HFF-Myc (cell line): ENCODE measurements at regions not wholly inside any gene's neighbourhood (a gene's known extent, or its start where the extent isn't known, plus 50 kb on each side); places are given as distances from the start of the nearest gene placed in this dataset.

Experiments used
- DNase-seq: peaks from one replicate; pipeline ENCODE4 v3.0.0-alpha.2; 2011; ENCODE audit warnings: low read depth; ENCODE audit errors: extremely low read depth
- H3K4me3 ChIP-seq: replicated peaks from 2 replicates; pipeline ENCODE4 v1.5.1; 2011; ENCODE audit warnings: low read depth, mild to moderate bottlenecking, control low read depth, low read length
- TF ChIP-seq, protein P1 (sequence below): IDR thresholded peaks from 2 replicates; pipeline ENCODE4 v1.5.1; 2012; ENCODE audit warnings: mild to moderate bottlenecking, low read depth, low read length, control low read depth; ENCODE audit errors: missing control alignments

DNA sequence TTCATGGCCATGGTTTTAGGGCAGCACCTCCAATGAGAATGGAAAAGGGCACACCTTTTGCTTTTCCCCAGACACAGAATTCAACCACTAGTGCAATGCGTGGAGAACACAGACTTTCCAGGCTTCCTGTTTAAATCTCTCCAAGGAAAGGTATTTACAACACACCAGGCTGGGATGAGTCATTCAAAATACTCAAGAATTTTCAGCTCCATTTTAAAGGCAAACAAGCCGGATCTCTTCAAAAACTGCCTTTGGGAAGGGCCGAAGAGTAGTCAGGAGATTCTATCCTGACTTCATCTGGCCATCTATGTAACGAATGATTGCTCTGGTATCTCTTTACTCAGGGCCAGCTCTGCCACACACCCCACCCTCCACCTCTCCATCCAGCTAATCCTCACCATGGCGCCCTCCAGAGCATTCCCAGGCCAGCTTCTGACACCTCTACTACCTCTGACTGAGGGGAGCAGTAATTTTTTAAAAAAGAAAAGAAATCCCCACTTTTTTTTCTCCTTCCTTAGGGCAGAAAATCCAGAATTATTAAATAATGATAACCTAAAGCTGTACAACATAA lies 254.6 kb downstream of the LY86 start:
- H3K4me3 ChIP-seq = no peak overlapping the region
- DNase-seq = no peak
- TF ChIP-seq, protein P1, sequence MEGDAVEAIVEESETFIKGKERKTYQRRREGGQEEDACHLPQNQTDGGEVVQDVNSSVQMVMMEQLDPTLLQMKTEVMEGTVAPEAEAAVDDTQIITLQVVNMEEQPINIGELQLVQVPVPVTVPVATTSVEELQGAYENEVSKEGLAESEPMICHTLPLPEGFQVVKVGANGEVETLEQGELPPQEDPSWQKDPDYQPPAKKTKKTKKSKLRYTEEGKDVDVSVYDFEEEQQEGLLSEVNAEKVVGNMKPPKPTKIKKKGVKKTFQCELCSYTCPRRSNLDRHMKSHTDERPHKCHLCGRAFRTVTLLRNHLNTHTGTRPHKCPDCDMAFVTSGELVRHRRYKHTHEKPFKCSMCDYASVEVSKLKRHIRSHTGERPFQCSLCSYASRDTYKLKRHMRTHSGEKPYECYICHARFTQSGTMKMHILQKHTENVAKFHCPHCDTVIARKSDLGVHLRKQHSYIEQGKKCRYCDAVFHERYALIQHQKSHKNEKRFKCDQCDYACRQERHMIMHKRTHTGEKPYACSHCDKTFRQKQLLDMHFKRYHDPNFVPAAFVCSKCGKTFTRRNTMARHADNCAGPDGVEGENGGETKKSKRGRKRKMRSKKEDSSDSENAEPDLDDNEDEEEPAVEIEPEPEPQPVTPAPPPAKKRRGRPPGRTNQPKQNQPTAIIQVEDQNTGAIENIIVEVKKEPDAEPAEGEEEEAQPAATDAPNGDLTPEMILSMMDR = no peak

DNA sequence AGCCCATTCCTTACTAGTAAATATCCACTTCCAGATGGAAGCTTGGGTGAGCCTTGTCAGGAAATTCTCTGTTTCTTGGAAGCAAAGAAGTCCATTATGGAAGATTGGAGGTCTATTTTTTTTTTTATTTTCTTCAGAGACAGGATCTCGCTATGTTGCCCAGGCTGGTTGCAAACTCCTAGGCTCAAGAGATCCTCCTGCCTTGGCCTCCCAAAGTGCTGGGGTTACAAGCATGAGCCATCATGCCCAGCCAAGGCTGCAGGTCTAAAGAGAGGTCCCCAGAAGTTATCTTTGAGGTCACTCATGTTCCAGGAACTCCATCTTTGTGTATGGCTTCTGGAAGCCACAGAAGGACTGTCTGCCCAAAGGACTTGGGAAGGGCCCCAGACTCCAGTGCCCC lies 255.3 kb downstream of the LY86 start:
- no peak for DNase-seq
- TF ChIP-seq, protein P1 = no peak
- H3K4me3 ChIP-seq = no peak overlapping the region

DNA sequence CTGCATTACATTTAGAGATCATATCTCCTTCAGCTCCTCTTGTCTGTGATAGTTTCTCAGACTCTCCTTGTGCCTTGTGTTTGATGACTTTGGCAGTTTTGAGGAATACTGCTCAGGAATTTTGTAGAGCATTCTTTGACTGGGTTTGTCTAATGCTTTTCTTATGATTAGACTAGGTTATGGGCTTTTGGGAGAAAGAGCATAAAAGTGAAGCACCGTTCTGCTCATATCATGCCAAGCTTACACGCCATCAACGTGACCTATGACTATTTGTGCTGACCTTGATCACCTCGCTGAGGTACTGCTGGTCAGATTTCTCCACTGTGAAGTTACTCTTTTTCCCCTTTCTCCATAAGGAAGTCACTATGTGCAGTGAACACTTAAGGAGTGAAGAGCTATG lies 256.0 kb downstream of the LY86 start:
- H3K4me3 ChIP-seq = no peak overlapping the region
- TF ChIP-seq, protein P1 = no peak
- DNase-seq = no peak

DNA sequence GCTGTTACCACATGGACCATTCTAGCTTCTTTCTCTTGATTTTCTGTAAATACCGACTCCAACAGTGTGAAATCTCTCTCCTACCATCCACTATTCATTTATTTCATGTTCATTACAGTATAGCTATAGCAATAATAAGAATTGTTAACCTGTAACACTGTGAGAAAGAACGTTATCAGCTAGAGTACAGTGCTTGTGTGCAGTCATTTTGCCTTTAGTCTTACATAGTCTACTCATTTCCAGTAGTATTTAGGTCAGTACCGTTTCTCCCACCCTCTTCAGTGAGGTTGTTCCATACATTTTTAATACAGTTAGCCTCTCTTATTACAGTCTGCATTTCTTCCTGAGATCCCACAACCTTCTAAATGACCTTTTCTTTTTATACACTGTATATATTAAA lies 257.1 kb downstream of the LY86 start:
- no peak overlapping the region for H3K4me3 ChIP-seq
- DNase-seq = no peak

DNA sequence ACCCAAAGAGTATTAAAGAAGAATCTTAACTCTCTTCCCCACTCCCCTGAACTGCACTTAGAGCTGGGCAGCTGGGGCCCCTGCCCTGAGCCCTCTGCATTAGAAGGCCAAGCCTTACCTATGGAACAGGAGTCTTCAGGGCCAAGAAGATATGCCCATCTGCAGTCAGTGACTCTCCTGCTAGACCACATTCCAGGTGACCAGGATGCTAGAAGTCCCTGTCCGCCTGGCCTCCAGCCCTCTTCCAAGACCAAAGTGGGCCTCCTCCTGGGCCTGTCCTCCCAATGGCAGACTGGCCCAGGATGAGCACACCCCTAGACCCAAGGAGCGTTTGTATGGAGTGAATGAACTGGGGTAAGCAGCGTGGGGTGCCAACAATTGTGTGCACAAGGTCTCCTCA lies 259.1 kb downstream of the LY86 start:
- TF ChIP-seq, protein P1 = no peak
- no peak for DNase-seq
- no peak overlapping the region for H3K4me3 ChIP-seq

More for the DNA sequence above, 257.1 kb downstream of the LY86 start:
- TF ChIP-seq, protein P1 = no peak

DNA sequence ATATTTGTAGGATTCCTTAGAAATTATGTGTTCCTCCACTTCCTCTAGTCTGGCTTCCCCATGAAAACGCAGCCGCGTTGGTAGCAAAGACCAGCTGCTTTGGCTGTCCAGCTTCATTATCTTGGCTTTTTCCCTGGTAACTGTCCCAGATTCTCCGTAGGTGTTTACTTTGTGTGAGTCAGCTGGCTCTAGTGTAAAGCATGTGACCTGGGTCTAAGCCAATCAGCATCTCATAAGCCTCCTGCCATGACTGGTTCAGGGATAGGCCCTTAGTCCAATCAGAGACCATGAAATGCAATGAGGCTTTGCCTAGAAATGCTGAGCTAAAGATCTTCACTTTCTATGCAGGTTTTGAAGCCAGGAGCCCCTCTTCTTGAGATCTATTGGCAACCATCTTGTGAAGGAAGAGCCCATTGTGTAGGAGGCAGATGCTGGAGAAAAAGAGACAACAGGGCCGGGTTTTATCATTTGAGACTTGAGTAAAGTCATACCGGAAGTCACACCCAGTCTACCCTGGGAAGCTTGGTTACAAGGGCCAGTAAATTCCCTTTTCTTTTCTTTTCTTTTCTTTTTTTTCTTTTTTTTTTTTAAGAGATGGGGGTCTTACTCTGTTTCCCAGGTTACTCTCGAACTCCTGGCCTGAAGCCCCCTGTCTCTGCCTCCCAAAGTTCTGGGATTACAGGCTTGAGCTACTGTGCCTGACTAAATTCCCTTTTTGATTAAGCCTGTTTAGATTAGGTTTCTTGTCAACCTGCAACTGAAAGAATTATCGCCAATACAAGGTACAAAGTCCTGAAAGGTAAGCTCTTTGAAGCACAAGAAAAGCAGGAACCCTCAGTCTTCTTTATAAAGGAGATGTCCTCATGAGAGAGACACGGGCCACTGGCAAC lies 256.5 kb upstream of the RREB1 start:
- peak; percentile 96 for DNase-seq
- TF ChIP-seq, protein P1 = no peak
- H3K4me3 ChIP-seq = no peak overlapping the region

DNA sequence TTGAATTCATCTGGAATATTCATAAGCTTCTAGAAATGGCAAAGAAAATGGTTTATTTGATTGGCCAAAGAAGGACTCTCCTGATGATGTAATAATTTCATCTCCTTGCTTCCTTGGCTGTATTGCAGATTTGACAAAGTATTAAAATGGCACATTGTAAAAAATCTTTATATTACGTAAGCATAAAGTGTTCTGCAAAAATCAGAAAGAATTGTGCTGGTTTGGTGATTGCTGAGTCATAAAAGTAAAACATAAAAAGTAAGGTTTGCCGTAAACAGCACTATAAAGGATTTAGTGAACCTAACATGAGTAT lies 255.9 kb upstream of the RREB1 start:
- H3K4me3 ChIP-seq = no peak overlapping the region
- TF ChIP-seq, protein P1 = no peak
- DNase-seq = no peak
